Uterus (tissue), 2 donors: ENCODE measurements at regions not wholly inside any gene's neighbourhood (a gene's known extent, or its start where the extent isn't known, plus 50 kb on each side); places are given as distances from the start of the nearest gene placed in this dataset.

Experiments used
- POLR2A ChIP-seq, 2 donors: fragments of 450-650 bp; IDR thresholded peaks; one replicate each; pipeline ENCODE4 v1.6.1; 2016; ENCODE audit warnings: antibody characterized with exemption in 2 of 2, mild to moderate bottlenecking in 1 of 2, moderate library complexity in 1 of 2
- TF ChIP-seq, protein P1 (sequence below), 4 experiments: fragments of 200-600 bp in 2 of 4; fragments of 450-650 bp in 2 of 4; sonication (generic) in 2 of 4; IDR thresholded peaks; one replicate each; pipeline ENCODE4 v1.5.1; 2016 to 2019; ENCODE audit warnings: antibody characterized with exemption in 4 of 4, mild to moderate bottlenecking in 2 of 4, moderate library complexity in 1 of 4

DNA sequence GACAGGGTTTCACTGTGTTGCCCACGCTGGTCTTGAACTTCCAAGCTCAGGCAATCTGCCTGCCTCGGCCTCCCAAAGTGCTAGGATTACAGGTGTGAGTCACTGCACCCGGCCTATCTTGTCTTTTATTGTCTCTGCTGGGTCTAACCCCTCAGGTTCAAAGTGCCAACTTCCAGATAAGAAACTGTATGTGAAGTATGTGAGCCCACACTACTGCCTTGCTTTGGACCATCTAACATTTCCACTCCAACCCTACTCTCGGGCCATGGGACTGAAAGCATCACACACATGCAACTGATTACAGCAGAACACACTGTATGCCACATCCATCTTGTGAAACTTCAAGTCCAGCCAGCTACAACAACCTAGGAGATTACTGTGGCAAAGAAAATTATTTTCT lies 256.1 kb upstream of the VEPH1 start:
- TF ChIP-seq, protein P1, sequence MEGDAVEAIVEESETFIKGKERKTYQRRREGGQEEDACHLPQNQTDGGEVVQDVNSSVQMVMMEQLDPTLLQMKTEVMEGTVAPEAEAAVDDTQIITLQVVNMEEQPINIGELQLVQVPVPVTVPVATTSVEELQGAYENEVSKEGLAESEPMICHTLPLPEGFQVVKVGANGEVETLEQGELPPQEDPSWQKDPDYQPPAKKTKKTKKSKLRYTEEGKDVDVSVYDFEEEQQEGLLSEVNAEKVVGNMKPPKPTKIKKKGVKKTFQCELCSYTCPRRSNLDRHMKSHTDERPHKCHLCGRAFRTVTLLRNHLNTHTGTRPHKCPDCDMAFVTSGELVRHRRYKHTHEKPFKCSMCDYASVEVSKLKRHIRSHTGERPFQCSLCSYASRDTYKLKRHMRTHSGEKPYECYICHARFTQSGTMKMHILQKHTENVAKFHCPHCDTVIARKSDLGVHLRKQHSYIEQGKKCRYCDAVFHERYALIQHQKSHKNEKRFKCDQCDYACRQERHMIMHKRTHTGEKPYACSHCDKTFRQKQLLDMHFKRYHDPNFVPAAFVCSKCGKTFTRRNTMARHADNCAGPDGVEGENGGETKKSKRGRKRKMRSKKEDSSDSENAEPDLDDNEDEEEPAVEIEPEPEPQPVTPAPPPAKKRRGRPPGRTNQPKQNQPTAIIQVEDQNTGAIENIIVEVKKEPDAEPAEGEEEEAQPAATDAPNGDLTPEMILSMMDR (IDR thresholded peaks at IDR 0.05): no peak
- no peak for TF ChIP-seq POLR2A (IDR thresholded peaks at IDR 0.05)
